Adrenal gland (tissue), 5 donors: ENCODE measurements at regions not wholly inside any gene's neighbourhood (a gene's known extent, or its start where the extent isn't known, plus 50 kb on each side); places are given as distances from the start of the nearest gene placed in this dataset.

Experiments
- CTCF ChIP-seq, 6 experiments: fragments of 450-650 bp in 4 of 6; fragments of 200-600 bp in 2 of 6; sonication (generic) in 1 of 6; IDR thresholded peaks; 1 replicate in 5 of 6; 2 replicates in 1 of 6; pipeline versions ENCODE4 v1.5.1 to v1.8.0; 2016 to 2021; ENCODE audit warnings: antibody characterized with exemption in 6 of 6, mild to moderate bottlenecking in 2 of 6, moderate library complexity in 1 of 6
- POLR2A ChIP-seq, 2 donors: fragments of 450-650 bp; IDR thresholded peaks; one replicate each; pipeline ENCODE4 v1.6.1; 2017; ENCODE audit warnings: antibody characterized with exemption in 2 of 2, mild to moderate bottlenecking in 2 of 2, moderate library complexity in 1 of 2
- donor health status: DM: no; HTN: no; CAD: no.

GRCh38 chr16:5738586-5738985 is 641.0 kb upstream of the EEF2KMT start:
- TF ChIP-seq CTCF (IDR thresholded peaks at IDR 0.05) = no peak
- no peak for TF ChIP-seq POLR2A (IDR thresholded peaks at IDR 0.05)
